IMR-90 (cell line): ENCODE measurements at regions not wholly inside any gene's neighbourhood (a gene's known extent, or its start where the extent isn't known, plus 50 kb on each side); places are given as distances from the start of the nearest gene placed in this dataset.

ENCODE experiments used
- ATAC-seq: fragments of 200-7000 bp; cut with Tn5 transposase; 2 replicates; pipeline ENCODE4 v1.9.1; 2020; ENCODE audit warnings: low read depth, mild to moderate bottlenecking, moderate library complexity
- BruUV-seq: library from RNA; stranded (reverse); fragments of 400-500 nt; replicated peaks from 2 replicates; lab custom pipeline; 2021; lab: Mats Ljungman, UMichigan
- CTCF ChIA-PET: fragments of 300-600 bp; formaldehyde crosslinking; extraction: SDS; loops from one replicate; lab custom pipeline; 2021; ENCODE audit warnings: antibody characterized with exemption; lab: Yijun Ruan, JAX
- POLR2A ChIA-PET: fragments of 300-600 bp; sonication (Branson Sonifier 250); formaldehyde crosslinking; loops from one replicate; lab custom pipeline; 2022; ENCODE audit warnings: antibody characterized with exemption; ENCODE audit not compliant: unreplicated experiment; lab: Charles Lee
- DNase-seq: peaks from one replicate; pipeline ENCODE4 v3.0.0; 2013
- H2AFZ ChIP-seq: replicated peaks from 2 replicates; pipeline ENCODE3; 2013; ENCODE audit warnings: low read length, mild to moderate bottlenecking; ENCODE audit not compliant: poor library complexity
- H2AK5ac ChIP-seq: 2 replicates; pipeline ENCODE4 v1.6.1; 2013; ENCODE audit warnings: low read depth, low read length, inconsistent platforms
- H2AK9ac ChIP-seq: replicated peaks from 2 replicates; pipeline ENCODE3; 2013; ENCODE audit warnings: mild to moderate bottlenecking, low read depth, low read length, moderate library complexity; ENCODE audit not compliant: poor library complexity
- H2BK120ac ChIP-seq: 2 replicates; pipeline ENCODE4 v1.6.1; 2013; ENCODE audit warnings: low read depth, low read length, inconsistent platforms
- H2BK15ac ChIP-seq: 3 replicates; pipeline ENCODE4 v1.6.1; 2013; ENCODE audit warnings: low read depth, low read length, inconsistent platforms
- H2BK20ac ChIP-seq: 2 replicates; pipeline ENCODE4 v1.6.1; 2013; ENCODE audit warnings: low read depth, mild to moderate bottlenecking, inconsistent platforms, low read length, moderate library complexity
- H2BK5ac ChIP-seq: 2 replicates; pipeline ENCODE4 v1.6.1; 2013; ENCODE audit warnings: mild to moderate bottlenecking, low read depth, low read length, inconsistent platforms; ENCODE audit not compliant: poor library complexity, severe bottlenecking
- H3K14ac ChIP-seq: replicated peaks from 2 replicates; pipeline ENCODE4 v1.6.1; 2013; ENCODE audit warnings: low read depth, low read length, inconsistent platforms
- H3K18ac ChIP-seq: 2 replicates; pipeline ENCODE4 v1.6.1; 2013; ENCODE audit warnings: low read depth, low read length, control low read depth
- H3K23ac ChIP-seq: 2 replicates; pipeline ENCODE4 v1.6.1; 2013; ENCODE audit warnings: low read depth, low read length, inconsistent platforms
- H3K27ac ChIP-seq: 2 replicates; pipeline ENCODE4 v1.5.1; 2013; ENCODE audit warnings: mild to moderate bottlenecking, control low read depth, low read length; ENCODE audit not compliant: insufficient read depth
- H3K27me3 ChIP-seq: 2 replicates; pipeline ENCODE4 v1.6.1; 2013; ENCODE audit warnings: low read length; ENCODE audit not compliant: control insufficient read depth, insufficient read depth
- H3K36me3 ChIP-seq: 2 replicates; pipeline ENCODE4 v1.6.1; 2013; ENCODE audit warnings: low read length, mixed read lengths; ENCODE audit not compliant: control insufficient read depth, insufficient read depth
- H3K4ac ChIP-seq: 2 replicates; pipeline ENCODE4 v1.6.1; 2013; ENCODE audit warnings: low read depth, low read length, inconsistent platforms
- H3K4me1 ChIP-seq: 2 replicates; pipeline ENCODE4 v1.6.1; 2013; ENCODE audit warnings: low read length, mixed read lengths; ENCODE audit not compliant: control insufficient read depth, insufficient read depth
- H3K4me2 ChIP-seq: 2 replicates; pipeline ENCODE4 v1.6.1; 2013; ENCODE audit warnings: low read depth, mild to moderate bottlenecking, control low read depth, low read length, moderate library complexity
- H3K4me3 ChIP-seq: 2 replicates; pipeline ENCODE4 v1.5.1; 2013; ENCODE audit warnings: low read depth, mild to moderate bottlenecking, control low read depth, low read length, moderate library complexity; ENCODE audit not compliant: insufficient read depth
- H3K56ac ChIP-seq: 2 replicates; pipeline ENCODE4 v1.6.1; 2013; ENCODE audit warnings: low read length, inconsistent platforms; ENCODE audit not compliant: insufficient read depth; ENCODE audit errors: extremely low read depth
- H3K79me1 ChIP-seq, 2 experiments: 2 replicates each; pipeline ENCODE4 v1.6.1; 2013; ENCODE audit warnings: low read length in 2 of 2, inconsistent platforms in 1 of 2, low read depth in 1 of 2
- H3K9ac ChIP-seq: 2 replicates; pipeline ENCODE4 v1.6.1; 2013; ENCODE audit warnings: low read depth, low read length, control low read depth
- H3K9me1 ChIP-seq: 2 replicates; pipeline ENCODE4 v1.6.1; 2013; ENCODE audit warnings: low read length, inconsistent platforms; ENCODE audit not compliant: insufficient read depth
- H3K9me3 ChIP-seq: 2 replicates; pipeline ENCODE4 v1.6.1; 2013; ENCODE audit warnings: low read length; ENCODE audit not compliant: control insufficient read depth, insufficient read depth
- H4K20me1 ChIP-seq: 2 replicates; pipeline ENCODE4 v1.6.1; 2013; ENCODE audit warnings: low read length, inconsistent platforms; ENCODE audit not compliant: insufficient read depth
- H4K5ac ChIP-seq: 2 replicates; pipeline ENCODE4 v1.6.1; 2013; ENCODE audit warnings: mild to moderate bottlenecking, low read depth, low read length, control low read depth
- H4K8ac ChIP-seq, 2 experiments: 2 replicates each; pipeline ENCODE4 v1.6.1; 2013; ENCODE audit warnings: low read depth in 2 of 2, low read length in 2 of 2, control low read depth in 1 of 2, inconsistent platforms in 1 of 2
- H4K91ac ChIP-seq: 2 replicates; pipeline ENCODE4 v1.6.1; 2013; ENCODE audit warnings: low read depth, low read length, inconsistent platforms; ENCODE audit not compliant: insufficient read depth
- BHLHE40 ChIP-seq: fragments of 150-350 bp; IDR thresholded peaks from 2 replicates; pipeline ENCODE4 v1.6.1; 2016; ENCODE audit warnings: mild to moderate bottlenecking, low read depth, low read length
- CEBPB ChIP-seq: IDR thresholded peaks from 2 replicates; pipeline ENCODE4 v1.6.1; 2012; ENCODE audit warnings: low read depth, low read length, improper control_type of control experiment
- CHD1 ChIP-seq: IDR thresholded peaks from 2 replicates; pipeline ENCODE4 v1.6.1; 2012; ENCODE audit warnings: low read depth, low read length, improper control_type of control experiment
- FOS ChIP-seq: fragments of 150-350 bp; IDR thresholded peaks from 2 replicates; pipeline ENCODE4 v1.6.1; 2016; ENCODE audit warnings: low read depth, low read length
- MAFK ChIP-seq: IDR thresholded peaks from 2 replicates; pipeline ENCODE4 v1.6.1; 2012; ENCODE audit warnings: low read depth, low read length, improper control_type of control experiment
- MAZ ChIP-seq: IDR thresholded peaks from 2 replicates; pipeline ENCODE4 v1.6.1; 2012; ENCODE audit warnings: low read depth, mild to moderate bottlenecking, low read length, improper control_type of control experiment, moderate library complexity, borderline replicate concordance
- MXI1 ChIP-seq: IDR thresholded peaks from 2 replicates; pipeline ENCODE4 v1.6.1; 2012; ENCODE audit warnings: low read depth, mild to moderate bottlenecking, low read length, moderate library complexity, borderline replicate concordance
- NFE2L2 ChIP-seq: fragments of 150-350 bp; IDR thresholded peaks from 2 replicates; pipeline ENCODE4 v1.6.1; 2016; ENCODE audit warnings: low read depth, mild to moderate bottlenecking, low read length
- POLR2A ChIP-seq: IDR thresholded peaks from 2 replicates; pipeline ENCODE4 v1.6.1; 2012; ENCODE audit warnings: mild to moderate bottlenecking, low read depth, low read length
- RAD21 ChIP-seq: IDR thresholded peaks from 2 replicates; pipeline ENCODE4 v1.6.1; 2012; ENCODE audit warnings: low read length, improper control_type of control experiment
- RCOR1 ChIP-seq: IDR thresholded peaks from 2 replicates; pipeline ENCODE4 v1.6.1; 2012; ENCODE audit warnings: mild to moderate bottlenecking, low read length, improper control_type of control experiment; ENCODE audit not compliant: insufficient replicate concordance
- RFX5 ChIP-seq: IDR thresholded peaks from 2 replicates; pipeline ENCODE4 v1.8.0; 2012; ENCODE audit warnings: low read depth, mild to moderate bottlenecking, low read length, moderate library complexity
- SMC3 ChIP-seq: fragments of 150-350 bp; IDR thresholded peaks from 2 replicates; pipeline ENCODE4 v1.6.1; 2016; ENCODE audit warnings: low read depth, mild to moderate bottlenecking, antibody characterized with exemption, low read length, moderate library complexity
- WGBS, 2 experiments: methylation state at CpG; one replicate each; pipeline versions ENCODE4 v1.1.5 to v1.1.7; 2013; ENCODE audit warnings: missing lambda C conversion rate in 2 of 2; ENCODE audit not compliant: insufficient read length in 1 of 2; ENCODE audit errors: extremely low coverage in 2 of 2; 5-methylcytosine and 5-hydroxymethylcytosine counted together
- dilution Hi-C: fragments of 300-500 bp; cut with HindIII; formaldehyde crosslinking; loops from one replicate; pipeline ENCODE4 v1.14.3; 2018; ENCODE audit warnings: low sequenced_read_pairs; ENCODE audit not compliant: unreplicated experiment
- in situ Hi-C: fragments of 300-500 bp; cut with MboI; formaldehyde crosslinking; loops from 3 replicates; pipeline ENCODE4 v1.14.3; 2019; ENCODE audit warnings: low sequenced_read_pairs, inconsistent platforms, mixed read lengths
- intact Hi-C: fragments of 100-400 bp; cut with micrococcal nuclease; formaldehyde crosslinking; loops from 2 replicates; pipeline ENCODE4 v1.10.0; 2022
- TF ChIP-seq, protein P1 (sequence below): fragments of 150-350 bp; IDR thresholded peaks from 2 replicates; pipeline ENCODE4 v1.6.1; 2016; ENCODE audit warnings: low read depth, mild to moderate bottlenecking, low read length, moderate library complexity, borderline replicate concordance
- TF ChIP-seq, protein P2 (sequence below): fragments of 150-350 bp; IDR thresholded peaks from 2 replicates; pipeline ENCODE4 v1.6.1; 2017; ENCODE audit warnings: mild to moderate bottlenecking, antibody characterized with exemption, low read length, low read depth
- TF ChIP-seq, protein P3 (sequence below): conservative IDR thresholded peaks from 2 replicates; pipeline ENCODE4 v1.5.1; 2012; ENCODE audit warnings: mild to moderate bottlenecking, low read depth, low read length, improper control_type of control experiment

DNA sequence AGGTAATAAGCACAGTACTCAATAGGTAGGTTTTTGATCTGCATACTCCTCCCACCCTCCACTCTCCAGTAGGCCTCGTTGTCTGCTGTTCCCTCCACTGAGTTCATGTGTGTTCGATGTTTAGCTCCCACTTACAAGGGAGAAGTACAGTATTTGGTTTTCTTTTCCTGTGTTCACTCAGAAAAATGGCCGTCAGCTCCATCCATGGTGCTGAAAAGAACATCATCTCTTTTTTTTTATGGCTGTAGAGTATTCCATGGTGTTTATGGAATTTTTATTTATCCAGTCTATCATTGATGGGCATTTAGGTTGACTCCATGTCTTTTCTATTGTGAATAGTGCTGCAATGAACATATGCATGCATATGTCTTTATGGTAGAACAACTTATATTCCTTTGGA, 849.7 kb upstream of the NRXN1 start:
- intact Hi-C loops (no loop called here), dilution Hi-C loops (no loop called here), in situ Hi-C loops (no loop called here)
- no peak overlapping the region for H3K4me2 ChIP-seq
- H3K27me3 ChIP-seq = no peaks in the 10 kb centered on the region
- no peak overlapping the region for H2AFZ ChIP-seq
- BruUV-seq = no TSS peak
- H3K79me1 ChIP-seq = no peaks in the 10 kb centered on the region
- H4K5ac ChIP-seq = no peak overlapping the region
- H3K9me1 ChIP-seq = no peaks in the 10 kb centered on the region
- H2BK20ac ChIP-seq = no peak overlapping the region
- H3K9me3 ChIP-seq = peaks cover 4% of the 10 kb centered on the region; the same call in 1 of the 2 replicates
- no peaks in the 10 kb centered on the region for H3K36me3 ChIP-seq
- ATAC-seq (no peak), DNase-seq (no peak)
- H2BK120ac ChIP-seq = no peak overlapping the region
- H3K4me3 ChIP-seq = no peak overlapping the region
- no CpG with 5 or more reads among the region's 3 CpGs for WGBS, 2 experiments
- H3K4ac ChIP-seq = no peak overlapping the region
- no peak overlapping the region for H2AK5ac ChIP-seq
- H4K20me1 ChIP-seq = no peaks in the 10 kb centered on the region
- H3K4me1 ChIP-seq = no peaks in the 10 kb centered on the region
- no peak overlapping the region for H2BK5ac ChIP-seq
- H3K14ac ChIP-seq = no peak overlapping the region
- H4K8ac ChIP-seq = no peak overlapping the region
- TF ChIP-seq CEBPB (no peak), MXI1 (no peak), RFX5 (no peak), RAD21 (no peak), SMC3 (no peak), NFE2L2 (no peak), RCOR1 (no peak), FOS (no peak), MAZ (no peak), CHD1 (no peak), POLR2A (no peak), BHLHE40 (no peak), MAFK (no peak)
- TF ChIP-seq, protein P1, sequence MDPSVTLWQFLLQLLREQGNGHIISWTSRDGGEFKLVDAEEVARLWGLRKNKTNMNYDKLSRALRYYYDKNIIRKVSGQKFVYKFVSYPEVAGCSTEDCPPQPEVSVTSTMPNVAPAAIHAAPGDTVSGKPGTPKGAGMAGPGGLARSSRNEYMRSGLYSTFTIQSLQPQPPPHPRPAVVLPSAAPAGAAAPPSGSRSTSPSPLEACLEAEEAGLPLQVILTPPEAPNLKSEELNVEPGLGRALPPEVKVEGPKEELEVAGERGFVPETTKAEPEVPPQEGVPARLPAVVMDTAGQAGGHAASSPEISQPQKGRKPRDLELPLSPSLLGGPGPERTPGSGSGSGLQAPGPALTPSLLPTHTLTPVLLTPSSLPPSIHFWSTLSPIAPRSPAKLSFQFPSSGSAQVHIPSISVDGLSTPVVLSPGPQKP = no peak
- TF ChIP-seq, protein P2, sequence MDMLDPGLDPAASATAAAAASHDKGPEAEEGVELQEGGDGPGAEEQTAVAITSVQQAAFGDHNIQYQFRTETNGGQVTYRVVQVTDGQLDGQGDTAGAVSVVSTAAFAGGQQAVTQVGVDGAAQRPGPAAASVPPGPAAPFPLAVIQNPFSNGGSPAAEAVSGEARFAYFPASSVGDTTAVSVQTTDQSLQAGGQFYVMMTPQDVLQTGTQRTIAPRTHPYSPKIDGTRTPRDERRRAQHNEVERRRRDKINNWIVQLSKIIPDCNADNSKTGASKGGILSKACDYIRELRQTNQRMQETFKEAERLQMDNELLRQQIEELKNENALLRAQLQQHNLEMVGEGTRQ = no peak
- TF ChIP-seq, protein P3, sequence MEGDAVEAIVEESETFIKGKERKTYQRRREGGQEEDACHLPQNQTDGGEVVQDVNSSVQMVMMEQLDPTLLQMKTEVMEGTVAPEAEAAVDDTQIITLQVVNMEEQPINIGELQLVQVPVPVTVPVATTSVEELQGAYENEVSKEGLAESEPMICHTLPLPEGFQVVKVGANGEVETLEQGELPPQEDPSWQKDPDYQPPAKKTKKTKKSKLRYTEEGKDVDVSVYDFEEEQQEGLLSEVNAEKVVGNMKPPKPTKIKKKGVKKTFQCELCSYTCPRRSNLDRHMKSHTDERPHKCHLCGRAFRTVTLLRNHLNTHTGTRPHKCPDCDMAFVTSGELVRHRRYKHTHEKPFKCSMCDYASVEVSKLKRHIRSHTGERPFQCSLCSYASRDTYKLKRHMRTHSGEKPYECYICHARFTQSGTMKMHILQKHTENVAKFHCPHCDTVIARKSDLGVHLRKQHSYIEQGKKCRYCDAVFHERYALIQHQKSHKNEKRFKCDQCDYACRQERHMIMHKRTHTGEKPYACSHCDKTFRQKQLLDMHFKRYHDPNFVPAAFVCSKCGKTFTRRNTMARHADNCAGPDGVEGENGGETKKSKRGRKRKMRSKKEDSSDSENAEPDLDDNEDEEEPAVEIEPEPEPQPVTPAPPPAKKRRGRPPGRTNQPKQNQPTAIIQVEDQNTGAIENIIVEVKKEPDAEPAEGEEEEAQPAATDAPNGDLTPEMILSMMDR = no peak
- no peak overlapping the region for H2BK15ac ChIP-seq
- H4K91ac ChIP-seq = no peak overlapping the region
- no peak overlapping the region for H3K23ac ChIP-seq
- no peak overlapping the region for H2AK9ac ChIP-seq
- H3K18ac ChIP-seq = no peak overlapping the region
- POLR2A ChIA-PET = no interaction called here
- no peak overlapping the region for H3K56ac ChIP-seq
- no peak overlapping the region for H3K27ac ChIP-seq
- CTCF ChIA-PET = interaction anchor here (0.6 kb wide), 1 partner anchor 11 kb away, joined by 7 read pairs; no protein-coding TSS in a partner anchor
- no peak overlapping the region for H3K9ac ChIP-seq
